Stimulated activated CD8-positive, alpha-beta memory T cell treated with anti-CD3 and anti-CD28 coated beads, Interleukin-2, amount 100 ng/mL, for 48 hours (primary cell): ENCODE measurements at regions not wholly inside any gene's neighbourhood (a gene's known extent, or its start where the extent isn't known, plus 50 kb on each side); places are given as distances from the start of the nearest gene placed in this dataset.

Experiments used
- DNase-seq, 2 donors: peaks; one replicate each; pipeline ENCODE4 v3.0.0-alpha.2; 2020; ENCODE audit warnings: low read depth in 2 of 2

DNA sequence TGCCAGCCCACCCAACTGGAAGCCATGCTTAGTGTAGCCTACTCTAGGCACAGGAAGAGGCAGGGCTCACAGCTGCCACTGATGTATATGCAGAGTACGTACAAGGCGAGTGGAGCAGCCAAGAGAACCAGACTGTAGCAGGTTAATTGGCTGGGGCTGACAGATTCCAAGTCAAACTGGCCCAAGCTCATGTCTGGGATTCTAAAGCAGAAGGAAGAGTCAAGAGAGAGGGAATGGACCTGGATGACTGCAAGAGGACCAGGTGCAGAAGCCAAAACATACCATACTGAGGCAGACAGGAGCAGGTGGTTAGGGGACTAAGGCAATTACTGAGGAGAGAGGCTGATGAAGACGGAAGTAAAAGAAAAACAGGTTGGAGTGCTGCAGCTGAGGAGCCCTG, 51.3 kb upstream of the LRRN2 start:
- DNase-seq: no peak

GRCh38 chr1:204738506-204738905, 53.0 kb upstream of the LRRN2 start:
- no peak for DNase-seq

- no peak for DNase-seq
These were observed 54.8 kb upstream of the LRRN2 start for GRCh38 chr1:204740354-204740753.

DNA sequence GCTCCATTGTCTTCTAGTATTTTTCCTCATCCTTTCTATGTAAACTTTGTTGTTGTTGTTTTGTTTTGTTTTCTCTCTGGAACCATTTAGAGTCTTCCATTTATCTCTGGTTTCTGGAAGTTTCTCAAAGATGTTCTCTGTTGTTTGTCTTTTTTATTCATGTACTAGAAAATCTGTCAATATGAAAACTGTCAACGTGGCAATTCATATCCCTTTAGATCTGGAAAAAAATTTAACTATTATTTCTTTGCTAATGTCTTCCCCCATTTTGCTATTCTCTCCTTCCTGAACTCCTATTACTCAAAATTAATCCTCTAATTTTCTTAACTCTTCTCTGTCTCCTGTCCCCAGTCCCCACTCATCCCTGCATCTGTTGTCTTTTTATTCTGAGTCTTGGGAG, 55.9 kb upstream of the LRRN2 start:
- DNase-seq: no peak

DNA sequence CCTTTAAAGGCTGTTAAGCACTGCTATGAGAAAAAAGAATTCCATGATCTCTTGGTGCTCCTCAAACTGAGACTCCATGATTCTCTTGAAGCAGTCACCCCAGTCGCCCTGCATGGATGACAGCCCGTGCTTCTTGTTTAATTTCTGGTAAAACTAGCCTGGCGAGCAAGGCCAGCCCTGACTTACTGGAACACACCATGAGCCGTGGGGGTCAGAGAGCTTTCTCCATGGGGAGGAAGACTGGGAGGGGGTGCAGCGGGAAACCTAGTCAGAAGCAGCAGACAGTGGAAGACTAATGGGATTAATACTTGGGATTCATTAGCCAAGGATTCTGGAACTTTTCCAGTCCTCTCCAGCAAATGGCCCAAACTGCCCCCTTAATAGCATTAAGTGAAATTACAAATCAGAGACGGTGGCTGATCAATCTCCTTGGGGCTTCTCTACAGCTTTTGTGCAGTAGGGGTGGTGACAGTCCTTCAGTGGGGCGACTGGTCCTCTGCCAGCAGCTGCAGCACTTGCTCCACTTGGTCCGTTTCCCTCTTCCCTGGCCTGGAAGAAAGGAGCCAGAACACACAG, 57.2 kb upstream of the LRRN2 start:
- no peak for DNase-seq

GRCh38 chr1:204744107-204744779, 58.7 kb upstream of the LRRN2 start:
- DNase-seq: no peak

DNA sequence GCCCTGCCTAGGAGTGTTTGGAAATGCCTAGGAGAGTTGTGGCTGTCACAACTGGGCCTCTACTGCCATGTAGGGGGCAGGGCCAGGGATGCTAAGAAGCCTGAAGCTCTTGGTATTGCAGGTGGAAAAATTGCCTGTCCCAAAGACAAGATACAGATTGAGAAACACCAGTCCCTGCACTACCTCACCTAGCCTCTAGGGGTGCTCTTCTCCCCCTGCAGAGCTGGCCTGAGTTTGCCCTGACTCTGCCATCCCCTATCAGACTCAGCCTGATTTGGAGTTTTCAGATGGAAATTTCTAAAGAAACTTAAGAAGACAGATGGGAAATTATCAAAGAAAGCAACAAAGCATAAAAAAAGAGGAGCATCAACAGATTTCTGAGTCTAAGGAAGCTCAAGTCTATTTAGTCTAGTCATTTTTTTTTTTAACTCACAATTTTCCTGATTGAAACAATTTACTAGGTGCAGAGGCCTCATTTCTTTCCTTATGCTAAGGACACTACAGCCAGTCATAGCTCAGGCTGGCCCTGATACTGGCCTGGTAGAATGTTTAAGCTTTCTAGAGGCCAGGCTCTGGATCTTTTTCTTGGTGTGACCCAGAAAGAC, 61.4 kb upstream of the LRRN2 start:
- peak; percentile 8 to 20 for DNase-seq

DNA sequence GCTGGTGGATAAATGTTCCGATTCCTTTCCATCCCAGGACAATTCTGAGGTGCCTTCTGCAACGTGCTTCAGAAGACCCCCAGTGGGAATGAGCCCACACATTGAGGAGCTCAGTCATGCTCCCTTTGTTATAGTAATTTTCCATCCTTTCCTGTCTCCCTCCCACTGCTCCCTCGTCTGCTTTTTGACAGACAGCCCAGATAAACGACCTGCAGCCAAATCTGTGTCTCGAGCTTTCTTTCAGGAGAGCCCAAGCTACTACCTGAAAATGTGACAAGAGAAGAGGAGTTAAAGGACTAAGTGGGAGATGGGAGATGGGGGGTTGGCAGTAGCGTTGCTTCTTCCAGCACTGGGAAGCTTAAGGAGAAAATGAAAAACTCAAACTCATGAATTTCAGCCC, 65.9 kb upstream of the LRRN2 start:
- DNase-seq: no peak

GRCh38 chr1:204751883-204752687, 66.5 kb upstream of the LRRN2 start:
- DNase-seq: no peak

GRCh38 chr1:204752688-204753040, 67.1 kb upstream of the LRRN2 start:
- DNase-seq: no peak

GRCh38 chr1:204754821-204755220, 69.3 kb upstream of the LRRN2 start:
- no peak for DNase-seq

DNA sequence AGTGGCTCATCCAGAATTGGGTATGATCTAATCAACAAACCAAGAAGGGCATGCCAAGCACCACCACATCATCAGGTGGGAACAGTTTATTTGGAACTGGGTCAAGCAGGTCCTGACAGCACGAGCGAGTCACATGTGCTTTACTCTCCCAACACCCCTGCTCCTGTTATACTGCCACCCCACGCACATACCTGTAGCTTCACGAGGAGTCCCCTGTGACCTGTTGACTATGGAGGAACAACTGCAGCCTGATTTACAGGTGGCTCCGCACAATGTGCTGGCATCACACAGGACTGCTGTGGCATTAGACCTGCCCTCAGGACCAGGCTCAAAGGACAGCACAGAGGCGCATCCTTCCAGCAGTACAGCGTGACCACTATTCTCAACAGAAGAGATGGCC, 70.8 kb upstream of the LRRN2 start:
- DNase-seq: no peak

- no peak for DNase-seq
These were observed 71.3 kb upstream of the LRRN2 start for GRCh38 chr1:204756811-204757210.

DNA sequence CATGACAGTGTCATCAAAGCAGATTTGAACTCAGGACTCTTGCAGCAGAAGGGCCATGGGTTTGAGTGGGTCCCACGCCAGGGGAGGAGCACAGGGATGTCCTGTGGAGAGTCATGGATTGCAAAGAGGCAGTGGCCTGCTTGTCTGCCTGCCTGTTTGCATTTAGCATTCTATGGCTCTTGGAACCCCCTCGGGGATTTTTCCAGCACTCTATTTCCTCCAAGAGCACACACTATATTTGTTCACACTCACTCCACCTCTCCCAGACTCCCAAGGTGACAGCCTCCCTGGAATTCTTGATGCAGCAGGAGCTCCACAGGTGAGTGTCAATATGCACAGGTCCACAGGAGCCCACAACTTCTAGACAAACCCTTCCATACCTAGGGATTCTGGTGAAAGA, 73.1 kb upstream of the LRRN2 start:
- no peak for DNase-seq

DNA sequence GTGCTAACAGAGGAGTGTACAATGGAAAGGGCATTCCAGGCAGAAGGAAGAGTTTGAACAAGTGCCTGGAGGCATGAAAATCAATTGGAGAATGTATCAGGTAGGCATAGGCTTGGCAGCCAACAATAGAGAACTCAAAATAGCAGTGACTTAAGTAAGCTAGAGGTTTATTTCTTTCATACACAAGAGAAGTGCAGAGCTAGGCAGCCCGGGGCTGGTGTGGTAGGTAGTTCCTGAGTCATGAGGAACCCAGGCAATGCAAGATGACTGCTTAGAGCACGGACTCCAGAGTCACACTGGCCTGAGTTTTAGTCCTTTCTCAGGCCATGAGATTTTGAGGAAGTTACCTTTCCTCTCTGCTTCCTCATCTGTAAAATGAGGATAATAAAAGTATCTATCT, 74.8 kb upstream of the LRRN2 start:
- DNase-seq: no peak

DNA sequence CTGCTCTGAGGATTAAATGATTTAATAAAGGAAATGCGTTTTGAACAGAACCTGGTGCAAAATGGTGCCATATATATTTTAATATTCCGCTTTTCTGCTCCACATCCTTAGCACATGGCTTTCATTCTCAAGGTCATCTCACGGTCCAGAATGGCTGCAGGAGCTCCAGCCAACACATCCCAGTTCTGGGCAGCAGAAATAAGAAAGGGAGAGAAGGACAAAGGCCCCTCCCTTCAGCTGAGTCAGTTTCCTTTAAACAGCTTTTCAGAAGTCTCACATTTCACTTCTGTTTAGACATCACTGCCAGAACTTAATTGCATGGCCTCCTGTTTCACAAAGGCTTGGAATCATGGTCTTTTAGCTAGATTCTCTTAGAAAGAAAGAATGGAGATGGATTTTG, 75.2 kb upstream of the LRRN2 start:
- DNase-seq: no peak

GRCh38 chr1:204763773-204764427, 78.4 kb upstream of the LRRN2 start:
- peak; percentile 67 to 68 for DNase-seq

DNA sequence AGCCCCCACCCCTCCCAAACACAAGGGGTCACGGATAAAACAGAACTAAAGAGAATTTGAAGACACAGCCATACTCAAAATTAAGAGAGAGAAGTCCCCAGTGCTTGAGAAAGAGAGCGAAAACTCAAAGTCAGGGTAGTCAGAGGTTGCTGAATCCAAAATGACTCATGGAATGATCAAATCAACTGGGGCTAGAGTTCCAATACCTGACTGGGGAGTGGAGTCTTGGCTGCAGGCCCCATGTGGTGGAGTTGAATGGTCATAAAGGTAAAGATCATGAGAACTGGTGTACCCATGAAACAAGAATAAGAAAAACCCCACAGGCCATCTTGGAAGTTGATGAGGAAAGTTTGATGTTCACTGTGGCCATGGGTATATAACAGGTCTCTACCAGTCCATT, 84.5 kb upstream of the LRRN2 start:
- no peak for DNase-seq

DNA sequence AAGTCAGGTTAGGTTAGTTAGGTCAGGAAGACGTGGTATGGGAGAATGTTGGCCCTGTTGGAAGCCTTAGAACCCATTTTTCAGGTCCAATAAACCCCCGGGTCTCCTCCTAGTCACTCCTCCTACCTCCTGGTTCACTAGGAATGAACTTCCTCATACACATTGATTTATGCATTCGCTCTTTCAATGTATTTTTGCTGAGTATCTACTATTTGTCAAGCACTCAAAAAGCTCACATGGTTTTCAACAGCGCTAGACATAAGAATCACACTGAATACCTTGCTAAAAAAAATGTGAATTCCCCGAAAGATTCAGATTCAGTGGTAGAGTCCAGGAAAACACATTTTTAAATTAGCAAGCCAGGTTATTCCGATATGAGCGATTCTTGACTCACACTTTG, 85.8 kb upstream of the LRRN2 start:
- DNase-seq: no peak

DNA sequence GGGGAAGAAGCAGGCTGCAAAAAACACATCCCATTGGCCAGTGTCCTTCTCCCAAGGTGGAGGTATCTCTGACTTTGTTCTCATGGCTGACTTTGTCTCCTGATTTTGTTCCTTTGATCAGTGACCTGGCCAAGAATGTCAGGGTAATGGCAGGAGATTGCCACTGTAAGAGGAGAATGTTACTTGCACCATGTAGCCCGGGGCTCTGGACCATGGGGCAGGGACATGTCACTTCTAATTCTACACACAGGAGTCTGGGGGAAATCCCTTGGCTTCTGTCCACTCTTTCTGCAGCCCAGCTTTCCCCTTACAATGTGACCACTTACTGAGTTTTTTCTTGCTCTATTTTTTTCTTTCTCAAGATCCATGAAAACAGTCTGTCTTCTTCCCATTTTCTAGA, 87.7 kb upstream of the LRRN2 start:
- DNase-seq: no peak

DNA sequence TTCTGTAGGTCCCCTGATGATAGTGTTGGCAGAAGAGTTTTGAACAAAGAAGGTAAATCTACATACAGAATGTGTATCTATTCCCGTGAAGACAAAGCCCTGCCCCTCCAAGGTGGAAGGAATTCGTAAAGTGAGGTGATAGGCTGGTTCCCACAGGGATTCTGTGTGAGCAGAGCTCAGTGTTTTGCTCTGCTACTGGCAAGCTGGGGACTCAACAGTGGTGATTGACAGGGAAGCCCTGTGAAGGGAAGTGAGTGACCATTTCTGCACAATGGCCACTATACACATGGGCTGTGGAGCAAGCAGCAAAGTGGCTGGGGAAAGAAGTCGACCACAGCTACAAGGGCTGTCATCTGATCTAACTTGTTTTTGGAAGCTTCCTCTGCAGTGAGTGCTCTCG, 90.0 kb upstream of the LRRN2 start:
- DNase-seq: no peak

GRCh38 chr1:204777591-204777990, 92.1 kb upstream of the LRRN2 start:
- no peak for DNase-seq
